GM12865 (cell line): ENCODE measurements at regions not wholly inside any gene's neighbourhood (a gene's known extent, or its start where the extent isn't known, plus 50 kb on each side); places are given as distances from the start of the nearest gene placed in this dataset.

ENCODE experiments used
- DNase-seq: peaks from one replicate; pipeline ENCODE4 v3.0.0; 2010; ENCODE audit warnings: low read depth
- H3K4me3 ChIP-seq: 2 replicates; pipeline ENCODE4 v1.5.1; 2011; ENCODE audit warnings: mild to moderate bottlenecking, low read depth, low read length, control low read depth
- CTCF ChIP-seq: IDR thresholded peaks from 2 replicates; pipeline ENCODE4 v1.5.1; 2011; ENCODE audit warnings: low read length, control low read depth, low read depth, inconsistent platforms; ENCODE audit not compliant: insufficient read depth; ENCODE audit errors: missing control alignments

- H3K4me3 ChIP-seq, result no peak overlapping the region
- DNase-seq, result no peak
- no peak for TF ChIP-seq CTCF
These were observed 892.4 kb upstream of the MIR17HG start for GRCh38 chr13:90455067-90455466.

GRCh38 chr13:90455823-90456222, 891.7 kb upstream of the MIR17HG start:
- no peak overlapping the region for H3K4me3 ChIP-seq
- no peak for TF ChIP-seq CTCF
- no peak for DNase-seq

DNA sequence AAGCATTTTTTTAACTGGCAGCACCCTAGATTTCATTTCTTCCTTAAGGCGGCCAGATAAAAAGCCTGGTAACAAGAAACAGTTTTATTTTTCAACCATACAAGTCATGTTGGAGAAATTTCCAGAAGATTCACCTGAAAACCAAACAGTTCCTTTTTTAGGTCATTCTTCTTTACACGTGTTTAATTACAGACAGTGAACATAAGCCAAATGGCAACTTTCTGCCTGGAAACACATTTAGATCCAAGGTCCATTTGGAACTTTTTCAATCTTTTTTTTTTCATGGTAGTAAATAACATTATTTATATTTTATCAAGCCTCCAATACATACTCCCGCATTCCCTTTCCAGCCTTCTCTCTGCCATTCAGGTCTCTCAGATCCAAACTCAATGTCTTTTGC, 886.1 kb upstream of the MIR17HG start:
- H3K4me3 ChIP-seq, result no peak overlapping the region
- DNase-seq, result no peak
- no peak for TF ChIP-seq CTCF

- no peak overlapping the region for H3K4me3 ChIP-seq
- no peak for DNase-seq
- TF ChIP-seq CTCF, result no peak
These were observed 870.3 kb upstream of the MIR17HG start for GRCh38 chr13:90477216-90477615.

- TF ChIP-seq CTCF, result no peak
- no peak for DNase-seq
- H3K4me3 ChIP-seq, result no peak overlapping the region
These were observed 863.6 kb upstream of the MIR17HG start for GRCh38 chr13:90483906-90484305.

DNA sequence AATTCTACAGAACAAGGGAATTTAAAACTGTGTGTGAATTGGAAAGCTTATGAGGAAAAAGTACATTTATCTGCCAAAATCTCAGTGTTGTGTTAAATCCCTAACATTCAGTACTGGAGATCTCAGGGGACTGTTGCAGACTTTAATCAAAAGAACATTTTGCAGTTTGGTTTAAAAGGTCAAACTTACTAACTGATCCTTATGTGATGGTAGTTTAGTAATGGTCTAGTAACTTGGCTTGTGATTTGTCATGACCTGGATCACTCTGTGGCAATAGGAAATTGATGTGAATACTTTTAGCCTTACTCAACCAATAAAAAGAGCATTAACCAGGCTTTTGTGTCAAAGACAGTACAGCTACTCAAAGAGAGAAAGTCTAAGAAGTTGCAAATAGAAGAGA, 862.1 kb upstream of the MIR17HG start:
- no peak for TF ChIP-seq CTCF
- no peak for DNase-seq
- no peak overlapping the region for H3K4me3 ChIP-seq

- no peak for TF ChIP-seq CTCF
- no peak overlapping the region for H3K4me3 ChIP-seq
- DNase-seq, result no peak
These were observed 854.6 kb upstream of the MIR17HG start for GRCh38 chr13:90492872-90493271.
